ENCODE measurements at regions not wholly inside any gene's neighbourhood (a gene's known extent, or its start where the extent isn't known, plus 50 kb on each side); places are given as distances from the start of the nearest gene placed in this dataset.

DNA sequence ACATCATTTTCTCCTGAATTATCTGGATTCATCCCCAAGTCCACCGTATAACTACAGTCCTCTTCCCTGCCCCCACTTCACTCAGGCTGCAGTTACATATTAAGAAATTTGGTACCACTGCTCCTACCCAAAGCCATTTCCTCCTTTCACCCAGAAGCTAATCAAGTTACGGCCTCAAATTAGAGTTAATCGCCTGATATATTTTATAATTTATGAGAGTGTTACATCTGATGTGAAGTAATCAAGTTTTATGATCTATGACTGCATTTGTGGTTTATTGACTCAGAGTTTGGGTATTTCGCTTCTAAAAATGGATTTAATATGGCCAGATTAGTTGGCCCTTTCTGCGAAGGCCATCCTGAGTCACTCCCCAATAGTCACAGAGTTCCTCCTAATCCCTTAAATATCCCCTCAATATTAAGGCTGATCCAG lies 223.6 kb upstream of the KIF2A start:
- no peaks in the 10 kb centered on the region for H3F3A ChIP-seq (ENCODE audit: insufficient read depth, low read length)
- H3K79me2 ChIP-seq (ENCODE audit: low read length), result no peaks in the 10 kb centered on the region
- H3K4me3 ChIP-seq (ENCODE audit: low read length), result no peak overlapping the region
- TF ChIP-seq EZH2phosphoT487 (IDR thresholded peaks at IDR 0.05; ENCODE audit: low read length), result no peak
- TF ChIP-seq, protein P1, sequence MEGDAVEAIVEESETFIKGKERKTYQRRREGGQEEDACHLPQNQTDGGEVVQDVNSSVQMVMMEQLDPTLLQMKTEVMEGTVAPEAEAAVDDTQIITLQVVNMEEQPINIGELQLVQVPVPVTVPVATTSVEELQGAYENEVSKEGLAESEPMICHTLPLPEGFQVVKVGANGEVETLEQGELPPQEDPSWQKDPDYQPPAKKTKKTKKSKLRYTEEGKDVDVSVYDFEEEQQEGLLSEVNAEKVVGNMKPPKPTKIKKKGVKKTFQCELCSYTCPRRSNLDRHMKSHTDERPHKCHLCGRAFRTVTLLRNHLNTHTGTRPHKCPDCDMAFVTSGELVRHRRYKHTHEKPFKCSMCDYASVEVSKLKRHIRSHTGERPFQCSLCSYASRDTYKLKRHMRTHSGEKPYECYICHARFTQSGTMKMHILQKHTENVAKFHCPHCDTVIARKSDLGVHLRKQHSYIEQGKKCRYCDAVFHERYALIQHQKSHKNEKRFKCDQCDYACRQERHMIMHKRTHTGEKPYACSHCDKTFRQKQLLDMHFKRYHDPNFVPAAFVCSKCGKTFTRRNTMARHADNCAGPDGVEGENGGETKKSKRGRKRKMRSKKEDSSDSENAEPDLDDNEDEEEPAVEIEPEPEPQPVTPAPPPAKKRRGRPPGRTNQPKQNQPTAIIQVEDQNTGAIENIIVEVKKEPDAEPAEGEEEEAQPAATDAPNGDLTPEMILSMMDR (IDR thresholded peaks at IDR 0.05; ENCODE audit: low read length), result no peak
- no peak for TF ChIP-seq EZH2 (optimal IDR thresholded peaks at IDR 0.05; ENCODE audit: low read depth, low read length)
- H3K27me3 ChIP-seq (replicated peaks; ENCODE audit: insufficient read depth, low read length), result no peaks in the 10 kb centered on the region
- no peak overlapping the region for H3K27ac ChIP-seq (ENCODE audit: low read length)
- no peak overlapping the region for H2AFZ ChIP-seq (ENCODE audit: low read length)
- no peaks in the 10 kb centered on the region for H4K20me1 ChIP-seq (ENCODE audit: insufficient read depth, low read length)
- H3K4me2 ChIP-seq (ENCODE audit: low read depth, low read length), result no peak overlapping the region
- DNase-seq, result no peak
- no peaks in the 10 kb centered on the region for H3K9me3 ChIP-seq (replicated peaks; ENCODE audit: insufficient read depth, low read length)
- H3K36me3 ChIP-seq (replicated peaks; ENCODE audit: insufficient read depth, low read length), result no peaks in the 10 kb centered on the region
- no peaks in the 10 kb centered on the region for H3K9me2 ChIP-seq (replicated peaks; ENCODE audit: insufficient read depth, low read length)
- H3K4me1 ChIP-seq (ENCODE audit: low read length), result no peaks in the 10 kb centered on the region
- H3K9ac ChIP-seq (ENCODE audit: low read length), result no peak overlapping the region

DNA sequence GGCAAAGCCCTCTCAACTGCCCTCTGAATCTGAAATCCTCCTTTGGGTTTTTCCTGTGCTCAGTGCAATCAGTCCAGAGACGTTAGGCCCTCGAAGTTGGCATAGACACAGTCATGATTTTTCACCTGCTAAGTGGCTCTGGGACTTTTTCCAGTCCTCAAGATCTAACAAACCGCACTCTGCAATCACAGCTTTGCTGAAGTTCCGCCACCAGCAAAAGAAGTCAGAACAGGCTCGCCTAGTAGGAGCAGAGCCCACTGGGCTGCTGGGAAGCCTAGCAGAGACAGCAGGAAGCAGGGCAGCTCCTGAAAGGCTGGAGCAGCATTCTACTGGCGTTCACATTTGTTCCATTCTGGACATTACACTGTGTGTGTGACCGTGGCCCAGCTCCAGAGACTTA lies 222.8 kb upstream of the KIF2A start:
- no peaks in the 10 kb centered on the region for H3K4me1 ChIP-seq (ENCODE audit: low read length)
- no peak overlapping the region for H3K4me2 ChIP-seq (ENCODE audit: low read depth, low read length)
- no peak overlapping the region for H3K9ac ChIP-seq (ENCODE audit: low read length)
- H3K4me3 ChIP-seq (ENCODE audit: low read length), result no peak overlapping the region
- no peaks in the 10 kb centered on the region for H3K9me3 ChIP-seq (replicated peaks; ENCODE audit: insufficient read depth, low read length)
- no peaks in the 10 kb centered on the region for H3K36me3 ChIP-seq (replicated peaks; ENCODE audit: insufficient read depth, low read length)
- H3F3A ChIP-seq (ENCODE audit: insufficient read depth, low read length), result no peaks in the 10 kb centered on the region
- no peaks in the 10 kb centered on the region for H3K79me2 ChIP-seq (ENCODE audit: low read length)
- H3K27ac ChIP-seq (ENCODE audit: low read length), result no peak overlapping the region
- no peaks in the 10 kb centered on the region for H4K20me1 ChIP-seq (ENCODE audit: insufficient read depth, low read length)
- DNase-seq, result no peak
- H3K27me3 ChIP-seq (replicated peaks; ENCODE audit: insufficient read depth, low read length), result no peaks in the 10 kb centered on the region
- no peak overlapping the region for H2AFZ ChIP-seq (ENCODE audit: low read length)
- no peak for TF ChIP-seq EZH2phosphoT487 (IDR thresholded peaks at IDR 0.05; ENCODE audit: low read length)
- TF ChIP-seq EZH2 (optimal IDR thresholded peaks at IDR 0.05; ENCODE audit: low read depth, low read length), result no peak
- TF ChIP-seq, protein P1 (IDR thresholded peaks at IDR 0.05; ENCODE audit: low read length), result no peak
- H3K9me2 ChIP-seq (replicated peaks; ENCODE audit: insufficient read depth, low read length), result no peaks in the 10 kb centered on the region

DNA sequence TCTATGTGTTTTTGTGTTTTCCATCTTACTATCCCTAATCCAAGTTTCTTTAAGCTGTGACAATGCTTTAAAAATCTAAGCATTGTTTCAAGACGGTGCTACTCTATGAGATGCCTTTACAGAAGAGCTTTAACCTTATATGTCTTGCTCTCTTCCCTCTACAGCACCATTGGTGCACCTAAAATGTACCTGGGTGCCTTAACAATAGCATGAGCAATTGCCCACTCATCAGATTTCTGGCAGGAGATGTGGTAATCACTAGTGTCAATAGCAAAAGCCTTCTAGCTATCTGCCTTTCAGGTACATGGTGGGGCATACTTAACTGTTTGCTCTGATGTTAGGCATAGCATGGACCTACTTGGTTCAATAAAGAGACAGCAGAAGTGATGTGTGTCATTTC lies 222.3 kb upstream of the KIF2A start:
- Histone ChIP-seq H3K4me1 (ENCODE audit: low read length) (no peaks in the 10 kb centered on the region), H3K27me3 (replicated peaks; ENCODE audit: insufficient read depth, low read length) (no peaks in the 10 kb centered on the region), H3K9me2 (replicated peaks; ENCODE audit: insufficient read depth, low read length) (no peaks in the 10 kb centered on the region), H3K9ac (ENCODE audit: low read length) (no peak overlapping the region), H3K4me3 (ENCODE audit: low read length) (no peak overlapping the region), H4K20me1 (ENCODE audit: insufficient read depth, low read length) (no peaks in the 10 kb centered on the region), H3K27ac (ENCODE audit: low read length) (no peak overlapping the region), H3K36me3 (replicated peaks; ENCODE audit: insufficient read depth, low read length) (no peaks in the 10 kb centered on the region), H3K9me3 (replicated peaks; ENCODE audit: insufficient read depth, low read length) (no peaks in the 10 kb centered on the region), H2AFZ (ENCODE audit: low read length) (no peak overlapping the region), H3K79me2 (ENCODE audit: low read length) (no peaks in the 10 kb centered on the region), H3K4me2 (ENCODE audit: low read depth, low read length) (no peak overlapping the region), H3F3A (ENCODE audit: insufficient read depth, low read length) (no peaks in the 10 kb centered on the region)
- DNase-seq, result no peak
- TF ChIP-seq EZH2phosphoT487 (IDR thresholded peaks at IDR 0.05; ENCODE audit: low read length) (no peak), EZH2 (optimal IDR thresholded peaks at IDR 0.05; ENCODE audit: low read depth, low read length) (no peak)
- TF ChIP-seq, protein P1 (IDR thresholded peaks at IDR 0.05; ENCODE audit: low read length), result no peak
